Right lobe of liver (tissue), 4 donors: ENCODE measurements at regions not wholly inside any gene's neighbourhood (a gene's known extent, or its start where the extent isn't known, plus 50 kb on each side); places are given as distances from the start of the nearest gene placed in this dataset.

Experiments
- POLR2A ChIP-seq: fragments of 450-650 bp; IDR thresholded peaks from one replicate; pipeline ENCODE4 v1.6.1; 2017; ENCODE audit warnings: antibody characterized with exemption, mild to moderate bottlenecking
- TF ChIP-seq, protein P1 (sequence below), 4 donors: fragments of 200-600 bp in 3 of 4; fragments of 450-650 bp in 1 of 4; IDR thresholded peaks; one replicate each; pipeline versions ENCODE4 v1.5.1 to v1.8.0; 2016 to 2022; ENCODE audit warnings: antibody characterized with exemption in 4 of 4, mild to moderate bottlenecking in 2 of 4
- donor health status: DM: no; HTN: no; CAD: no.
- donor health status: DM: no; HTN: no; CAD: no.
- donor health status: DM: no; HTN: yes; CAD: no.

DNA sequence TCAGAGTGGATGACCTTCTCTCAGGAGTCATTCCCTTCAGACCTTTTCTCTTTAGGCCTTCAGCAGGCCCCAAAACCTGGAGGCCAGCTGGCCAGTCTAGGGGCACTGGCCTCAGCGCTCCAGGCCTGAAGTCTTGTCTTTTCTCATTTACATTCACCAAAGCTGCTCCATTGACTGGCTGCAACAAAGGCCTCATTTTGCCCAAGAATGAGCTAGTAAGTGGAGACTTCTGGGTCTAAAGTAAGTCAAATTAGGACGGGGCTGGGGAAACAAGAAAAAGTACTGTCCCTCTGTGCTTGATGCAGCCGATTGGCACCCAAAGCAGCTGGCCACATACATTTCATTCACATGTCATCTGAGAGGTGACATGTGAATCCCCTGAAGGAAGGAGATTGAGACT, 83.8 kb upstream of the RIOK3 start:
- TF ChIP-seq POLR2A, result no peak
- TF ChIP-seq, protein P1, sequence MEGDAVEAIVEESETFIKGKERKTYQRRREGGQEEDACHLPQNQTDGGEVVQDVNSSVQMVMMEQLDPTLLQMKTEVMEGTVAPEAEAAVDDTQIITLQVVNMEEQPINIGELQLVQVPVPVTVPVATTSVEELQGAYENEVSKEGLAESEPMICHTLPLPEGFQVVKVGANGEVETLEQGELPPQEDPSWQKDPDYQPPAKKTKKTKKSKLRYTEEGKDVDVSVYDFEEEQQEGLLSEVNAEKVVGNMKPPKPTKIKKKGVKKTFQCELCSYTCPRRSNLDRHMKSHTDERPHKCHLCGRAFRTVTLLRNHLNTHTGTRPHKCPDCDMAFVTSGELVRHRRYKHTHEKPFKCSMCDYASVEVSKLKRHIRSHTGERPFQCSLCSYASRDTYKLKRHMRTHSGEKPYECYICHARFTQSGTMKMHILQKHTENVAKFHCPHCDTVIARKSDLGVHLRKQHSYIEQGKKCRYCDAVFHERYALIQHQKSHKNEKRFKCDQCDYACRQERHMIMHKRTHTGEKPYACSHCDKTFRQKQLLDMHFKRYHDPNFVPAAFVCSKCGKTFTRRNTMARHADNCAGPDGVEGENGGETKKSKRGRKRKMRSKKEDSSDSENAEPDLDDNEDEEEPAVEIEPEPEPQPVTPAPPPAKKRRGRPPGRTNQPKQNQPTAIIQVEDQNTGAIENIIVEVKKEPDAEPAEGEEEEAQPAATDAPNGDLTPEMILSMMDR (IDR thresholded peaks at IDR 0.05), result no peak
